ENCODE measurements at regions not wholly inside any gene's neighbourhood (a gene's known extent, or its start where the extent isn't known, plus 50 kb on each side); places are given as distances from the start of the nearest gene placed in this dataset.

- TF ChIP-seq, protein P1, sequence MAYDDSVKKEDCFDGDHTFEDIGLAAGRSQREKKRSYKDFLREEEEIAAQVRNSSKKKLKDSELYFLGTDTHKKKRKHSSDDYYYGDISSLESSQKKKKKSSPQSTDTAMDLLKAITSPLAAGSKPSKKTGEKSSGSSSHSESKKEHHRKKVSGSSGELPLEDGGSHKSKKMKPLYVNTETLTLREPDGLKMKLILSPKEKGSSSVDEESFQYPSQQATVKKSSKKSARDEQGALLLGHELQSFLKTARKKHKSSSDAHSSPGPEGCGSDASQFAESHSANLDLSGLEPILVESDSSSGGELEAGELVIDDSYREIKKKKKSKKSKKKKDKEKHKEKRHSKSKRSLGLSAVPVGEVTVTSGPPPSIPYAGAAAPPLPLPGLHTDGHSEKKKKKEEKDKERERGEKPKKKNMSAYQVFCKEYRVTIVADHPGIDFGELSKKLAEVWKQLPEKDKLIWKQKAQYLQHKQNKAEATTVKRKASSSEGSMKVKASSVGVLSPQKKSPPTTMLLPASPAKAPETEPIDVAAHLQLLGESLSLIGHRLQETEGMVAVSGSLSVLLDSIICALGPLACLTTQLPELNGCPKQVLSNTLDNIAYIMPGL (CRISPR knock-in tag; IDR thresholded peaks at IDR 0.05; ENCODE audit: borderline replicate concordance), result no peak
- TF ChIP-seq ZFP36 (IDR thresholded peaks at IDR 0.05; ENCODE audit: borderline replicate concordance, partially characterized antibody) (no peak), CTCF (IDR thresholded peaks at IDR 0.05) (no peak), MYC (IDR thresholded peaks at IDR 0.05; ENCODE audit: borderline replicate concordance, low read length) (no peak)
These were observed 142.0 kb upstream of the PDZRN3 start for GRCh38 chr3:73766599-73767381.
